HepG2 (cell line): ENCODE measurements at regions not wholly inside any gene's neighbourhood (a gene's known extent, or its start where the extent isn't known, plus 50 kb on each side); places are given as distances from the start of the nearest gene placed in this dataset.

Experiments
- RFX5 ChIP-seq: IDR thresholded peaks from 2 replicates; pipeline ENCODE4 v1.6.1; 2011; ENCODE audit warnings: low read depth, low read length, improper control_type of control experiment
- TF ChIP-seq, protein P1 (sequence below): sonication (generic); formaldehyde crosslinking; IDR thresholded peaks from 2 replicates; pipeline ENCODE4 v1.4.0; 2020; ENCODE audit warnings: missing genetic modification reagents
- TF ChIP-seq, protein P2 (sequence below): sonication (generic); formaldehyde crosslinking; IDR thresholded peaks from 2 replicates; pipeline ENCODE4 v1.5.0; 2020; ENCODE audit warnings: mild to moderate bottlenecking, missing genetic modification reagents, moderate library complexity

GRCh38 chr4:188949596-188949995, 810.4 kb downstream of the TRIML1 start:
- TF ChIP-seq RFX5 = no peak
- TF ChIP-seq, protein P1, sequence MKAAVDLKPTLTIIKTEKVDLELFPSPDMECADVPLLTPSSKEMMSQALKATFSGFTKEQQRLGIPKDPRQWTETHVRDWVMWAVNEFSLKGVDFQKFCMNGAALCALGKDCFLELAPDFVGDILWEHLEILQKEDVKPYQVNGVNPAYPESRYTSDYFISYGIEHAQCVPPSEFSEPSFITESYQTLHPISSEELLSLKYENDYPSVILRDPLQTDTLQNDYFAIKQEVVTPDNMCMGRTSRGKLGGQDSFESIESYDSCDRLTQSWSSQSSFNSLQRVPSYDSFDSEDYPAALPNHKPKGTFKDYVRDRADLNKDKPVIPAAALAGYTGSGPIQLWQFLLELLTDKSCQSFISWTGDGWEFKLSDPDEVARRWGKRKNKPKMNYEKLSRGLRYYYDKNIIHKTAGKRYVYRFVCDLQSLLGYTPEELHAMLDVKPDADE = no peak
- TF ChIP-seq, protein P2, sequence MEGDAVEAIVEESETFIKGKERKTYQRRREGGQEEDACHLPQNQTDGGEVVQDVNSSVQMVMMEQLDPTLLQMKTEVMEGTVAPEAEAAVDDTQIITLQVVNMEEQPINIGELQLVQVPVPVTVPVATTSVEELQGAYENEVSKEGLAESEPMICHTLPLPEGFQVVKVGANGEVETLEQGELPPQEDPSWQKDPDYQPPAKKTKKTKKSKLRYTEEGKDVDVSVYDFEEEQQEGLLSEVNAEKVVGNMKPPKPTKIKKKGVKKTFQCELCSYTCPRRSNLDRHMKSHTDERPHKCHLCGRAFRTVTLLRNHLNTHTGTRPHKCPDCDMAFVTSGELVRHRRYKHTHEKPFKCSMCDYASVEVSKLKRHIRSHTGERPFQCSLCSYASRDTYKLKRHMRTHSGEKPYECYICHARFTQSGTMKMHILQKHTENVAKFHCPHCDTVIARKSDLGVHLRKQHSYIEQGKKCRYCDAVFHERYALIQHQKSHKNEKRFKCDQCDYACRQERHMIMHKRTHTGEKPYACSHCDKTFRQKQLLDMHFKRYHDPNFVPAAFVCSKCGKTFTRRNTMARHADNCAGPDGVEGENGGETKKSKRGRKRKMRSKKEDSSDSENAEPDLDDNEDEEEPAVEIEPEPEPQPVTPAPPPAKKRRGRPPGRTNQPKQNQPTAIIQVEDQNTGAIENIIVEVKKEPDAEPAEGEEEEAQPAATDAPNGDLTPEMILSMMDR (CRISPR knock-in tag) = no peak
